Astrocyte of the spinal cord (primary cell): ENCODE measurements at regions not wholly inside any gene's neighbourhood (a gene's known extent, or its start where the extent isn't known, plus 50 kb on each side); places are given as distances from the start of the nearest gene placed in this dataset.

ENCODE experiments used
- DNase-seq: peaks from one replicate; pipeline ENCODE4 v3.0.0; 2011; ENCODE audit warnings: low read depth, low spot score
- H3K4me3 ChIP-seq: 2 replicates; pipeline ENCODE4 v1.5.1; 2011; ENCODE audit warnings: low read depth, mild to moderate bottlenecking, low read length, moderate library complexity
- in situ Hi-C: cut with HindIII; loops from 2 replicates; pipeline ENCODE4 v1.10.0; 2017; ENCODE audit warnings: low sequenced_read_pairs
- TF ChIP-seq, protein P1 (sequence below): IDR thresholded peaks from 2 replicates; pipeline ENCODE4 v1.5.1; 2012; ENCODE audit warnings: low read depth, mild to moderate bottlenecking, low read length, inconsistent platforms

DNA sequence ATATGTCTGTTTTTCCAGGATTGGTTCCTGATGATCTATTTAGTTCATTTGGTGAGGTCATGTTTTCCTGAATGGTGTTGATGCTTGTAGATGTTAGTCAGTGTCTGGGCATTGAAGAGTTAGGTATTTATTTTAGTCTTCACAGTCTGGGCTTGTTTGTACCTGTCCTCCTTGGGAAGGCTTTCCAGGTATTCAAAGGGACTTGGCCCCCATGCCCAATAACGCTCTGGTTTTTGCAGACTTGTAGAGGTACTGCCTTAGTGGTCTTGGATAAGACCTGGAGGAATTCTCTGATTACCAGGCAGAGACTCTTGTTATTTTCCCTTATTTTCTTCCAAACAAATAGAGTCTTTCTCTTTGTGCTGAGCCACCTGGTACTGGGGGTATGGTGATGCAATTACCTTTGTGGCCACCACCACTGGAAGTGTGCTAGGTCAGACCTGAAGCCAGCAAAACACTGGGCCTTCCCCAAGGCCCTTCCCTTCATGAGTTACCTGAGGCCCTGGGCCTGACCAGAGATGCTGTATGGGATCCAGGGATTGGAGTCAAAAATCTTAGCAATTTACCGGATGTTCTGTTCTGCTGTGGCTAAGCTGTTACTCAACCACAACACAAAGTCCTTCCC is 63.3 kb upstream of the RXFP1 start:
- in situ Hi-C loops, result no loop called here
- no peak overlapping the region for H3K4me3 ChIP-seq
- TF ChIP-seq, protein P1, sequence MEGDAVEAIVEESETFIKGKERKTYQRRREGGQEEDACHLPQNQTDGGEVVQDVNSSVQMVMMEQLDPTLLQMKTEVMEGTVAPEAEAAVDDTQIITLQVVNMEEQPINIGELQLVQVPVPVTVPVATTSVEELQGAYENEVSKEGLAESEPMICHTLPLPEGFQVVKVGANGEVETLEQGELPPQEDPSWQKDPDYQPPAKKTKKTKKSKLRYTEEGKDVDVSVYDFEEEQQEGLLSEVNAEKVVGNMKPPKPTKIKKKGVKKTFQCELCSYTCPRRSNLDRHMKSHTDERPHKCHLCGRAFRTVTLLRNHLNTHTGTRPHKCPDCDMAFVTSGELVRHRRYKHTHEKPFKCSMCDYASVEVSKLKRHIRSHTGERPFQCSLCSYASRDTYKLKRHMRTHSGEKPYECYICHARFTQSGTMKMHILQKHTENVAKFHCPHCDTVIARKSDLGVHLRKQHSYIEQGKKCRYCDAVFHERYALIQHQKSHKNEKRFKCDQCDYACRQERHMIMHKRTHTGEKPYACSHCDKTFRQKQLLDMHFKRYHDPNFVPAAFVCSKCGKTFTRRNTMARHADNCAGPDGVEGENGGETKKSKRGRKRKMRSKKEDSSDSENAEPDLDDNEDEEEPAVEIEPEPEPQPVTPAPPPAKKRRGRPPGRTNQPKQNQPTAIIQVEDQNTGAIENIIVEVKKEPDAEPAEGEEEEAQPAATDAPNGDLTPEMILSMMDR, result no peak
- no peak for DNase-seq

DNA sequence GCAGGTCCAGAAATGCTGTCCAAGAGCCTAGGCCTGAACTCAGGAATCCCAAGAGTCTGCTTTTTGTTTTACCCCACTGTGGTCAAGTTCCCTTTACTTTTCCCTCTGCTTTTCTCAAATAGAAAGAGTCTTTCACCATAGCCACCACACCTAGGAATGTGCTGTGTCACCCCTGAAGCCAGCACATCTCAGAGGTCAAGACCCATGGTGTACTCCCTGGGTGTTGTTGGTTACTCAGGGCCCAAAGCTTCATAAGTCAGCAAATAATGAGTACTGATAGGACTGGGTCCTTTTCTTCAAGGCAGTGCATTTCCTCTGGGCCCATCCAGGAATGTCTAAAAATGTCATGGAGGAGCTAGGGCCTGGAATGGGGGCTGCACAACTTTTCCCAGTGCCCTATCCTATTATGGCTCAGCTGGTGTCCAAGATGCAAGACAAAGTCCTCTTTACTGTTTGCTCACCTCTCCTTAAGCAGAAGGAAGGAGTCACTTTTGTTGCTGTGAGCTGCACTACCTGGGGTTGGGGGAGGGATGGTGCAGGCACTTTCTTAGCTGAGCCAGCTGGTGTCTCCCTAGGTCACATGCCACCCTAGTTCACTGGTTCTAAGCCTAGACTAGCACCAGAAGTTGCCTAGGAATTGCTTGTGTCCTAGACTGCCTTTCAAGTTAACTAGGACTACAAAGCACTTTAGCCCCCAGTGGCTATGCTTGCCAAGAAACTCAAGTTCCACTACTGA is 62.4 kb upstream of the RXFP1 start:
- TF ChIP-seq, protein P1, result no peak
- DNase-seq, result no peak
- in situ Hi-C loops, result no loop called here
- no peak overlapping the region for H3K4me3 ChIP-seq

DNA sequence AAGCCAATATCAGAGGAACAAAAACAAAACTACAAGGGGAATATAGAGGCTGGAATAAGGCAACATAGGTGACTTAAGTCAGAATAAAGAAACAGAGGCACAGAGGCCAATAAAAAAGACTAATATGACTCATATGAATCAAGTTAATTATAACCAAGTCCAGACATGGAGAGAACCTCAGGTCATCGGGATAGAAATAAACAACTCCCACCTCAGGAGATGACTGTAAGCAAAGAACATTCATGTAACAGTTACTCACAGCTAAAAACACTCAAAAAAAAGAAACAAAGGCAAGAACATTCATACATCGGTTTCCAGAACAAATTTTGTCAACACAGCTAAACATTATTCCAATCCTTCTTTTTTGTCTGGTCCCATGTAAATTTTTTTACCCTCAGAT is 60.3 kb upstream of the RXFP1 start:
- in situ Hi-C loops, result no loop called here
- DNase-seq, result no peak
- H3K4me3 ChIP-seq, result no peak overlapping the region
- TF ChIP-seq, protein P1, result no peak

DNA sequence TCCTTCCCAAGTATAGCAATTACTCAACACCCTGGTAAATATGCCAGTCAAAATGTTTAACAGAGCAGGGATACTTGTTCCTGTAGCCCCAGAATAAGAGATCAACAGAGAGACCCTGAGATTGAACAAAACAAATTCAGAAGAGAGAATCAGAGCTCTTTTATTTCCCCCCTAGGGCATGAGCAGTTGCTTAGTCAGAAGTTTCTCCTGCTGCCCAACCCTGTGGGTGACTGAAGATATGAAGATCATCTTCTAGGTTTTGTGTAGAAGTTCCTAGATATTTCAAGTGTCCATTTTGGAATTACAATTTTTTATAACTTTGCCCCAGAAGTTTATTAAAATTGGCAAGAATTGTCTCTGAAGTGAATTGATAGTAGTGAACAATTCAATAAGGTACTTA is 59.1 kb upstream of the RXFP1 start:
- TF ChIP-seq, protein P1, result no peak
- no peak for DNase-seq
- in situ Hi-C loops, result no loop called here
- no peak overlapping the region for H3K4me3 ChIP-seq
